OCI-LY7 (cell line): ENCODE measurements at regions not wholly inside any gene's neighbourhood (a gene's known extent, or its start where the extent isn't known, plus 50 kb on each side); places are given as distances from the start of the nearest gene placed in this dataset.

Experiments used
- BruUV-seq: library from RNA; stranded (reverse); fragments of 400-500 nt; replicated peaks from 2 replicates; lab custom pipeline; 2021; lab: Mats Ljungman, UMichigan
- CTCF ChIA-PET: fragments of 300-600 bp; sonication (Branson Sonifier 250); formaldehyde crosslinking; loops from one replicate; lab custom pipeline; 2022; ENCODE audit warnings: antibody characterized with exemption; ENCODE audit not compliant: unreplicated experiment; lab: Charles Lee
- POLR2A ChIA-PET: fragments of 300-600 bp; sonication (Branson Sonifier 250); formaldehyde crosslinking; loops from one replicate; lab custom pipeline; 2022; ENCODE audit warnings: antibody characterized with exemption; lab: Charles Lee
- DNase-seq: peaks from one replicate; pipeline ENCODE4 v3.0.0-alpha.2; 2015; ENCODE audit warnings: low spot score
- H2AFZ ChIP-seq: fragments of 200-600 bp; sonication (generic), shearing (Covaris generic); 2 replicates; pipeline ENCODE4 v1.6.1; 2014; ENCODE audit warnings: mild to moderate bottlenecking, antibody characterized with exemption, low read length, moderate library complexity
- H3K27ac ChIP-seq: fragments of 200-600 bp; sonication (generic); 2 replicates; pipeline ENCODE4 v1.5.1; 2014; ENCODE audit warnings: mixed run types, low read depth, mild to moderate bottlenecking, moderate library complexity, low read length, inconsistent platforms; ENCODE audit not compliant: poor library complexity, severe bottlenecking
- H3K36me3 ChIP-seq: fragments of 200-600 bp; sonication (generic); 2 replicates; pipeline ENCODE4 v1.6.1; 2014; ENCODE audit warnings: mild to moderate bottlenecking, antibody characterized with exemption, low read length, moderate library complexity, mixed read lengths; ENCODE audit not compliant: insufficient read depth
- H3K4me1 ChIP-seq: fragments of 200-600 bp; sonication (generic); 2 replicates; pipeline ENCODE4 v1.5.1; 2014; ENCODE audit warnings: mild to moderate bottlenecking, low read length; ENCODE audit not compliant: insufficient read depth, poor library complexity, severe bottlenecking
- H3K4me2 ChIP-seq: fragments of 200-600 bp; sonication (generic); 2 replicates; pipeline ENCODE4 v1.6.1; 2014; ENCODE audit warnings: mild to moderate bottlenecking, low read length
- H3K4me3 ChIP-seq: fragments of 200-600 bp; sonication (generic); 2 replicates; pipeline ENCODE4 v1.5.1; 2014; ENCODE audit warnings: mild to moderate bottlenecking, low read depth, low read length; ENCODE audit not compliant: poor library complexity, severe bottlenecking
- H3K79me2 ChIP-seq: fragments of 200-600 bp; sonication (generic); 2 replicates; pipeline ENCODE4 v1.6.1; 2016; ENCODE audit warnings: low read depth, mild to moderate bottlenecking, low read length, moderate library complexity, mixed read lengths; ENCODE audit not compliant: insufficient read depth
- H3K9me2 ChIP-seq: fragments of 200-600 bp; sonication (generic); 2 replicates; pipeline ENCODE4 v1.6.1; 2016; ENCODE audit warnings: mild to moderate bottlenecking, low read length, mixed read lengths; ENCODE audit not compliant: insufficient read depth
- H3K9me3 ChIP-seq: fragments of 200-600 bp; sonication (generic); 2 replicates; pipeline ENCODE4 v1.6.1; 2014; ENCODE audit warnings: mild to moderate bottlenecking, mixed run types, low read length, mixed read lengths
- H4K20me1 ChIP-seq: fragments of 200-600 bp; sonication (generic); 2 replicates; pipeline ENCODE4 v1.6.1; 2014; ENCODE audit warnings: mild to moderate bottlenecking, antibody characterized with exemption, low read length, moderate library complexity, mixed read lengths; ENCODE audit not compliant: insufficient read depth
- EZH2phosphoT487 ChIP-seq: fragments of 200-600 bp; sonication (generic); IDR thresholded peaks from 2 replicates; pipeline ENCODE4 v1.6.1; 2018; ENCODE audit warnings: low read depth, borderline replicate concordance, mild to moderate bottlenecking, mixed run types, antibody characterized with exemption, low read length, moderate library complexity, mixed read lengths
- intact Hi-C: fragments of 100-400 bp; cut with micrococcal nuclease; formaldehyde crosslinking; loops from one replicate; pipeline ENCODE4 v1.10.0; 2022; ENCODE audit not compliant: unreplicated experiment
- TF ChIP-seq, protein P1 (sequence below): fragments of 200-600 bp; sonication (generic); conservative IDR thresholded peaks from 2 replicates; pipeline ENCODE4 v1.5.1; 2014; ENCODE audit warnings: mild to moderate bottlenecking, antibody characterized with exemption, low read length, moderate library complexity, mixed read lengths

DNA sequence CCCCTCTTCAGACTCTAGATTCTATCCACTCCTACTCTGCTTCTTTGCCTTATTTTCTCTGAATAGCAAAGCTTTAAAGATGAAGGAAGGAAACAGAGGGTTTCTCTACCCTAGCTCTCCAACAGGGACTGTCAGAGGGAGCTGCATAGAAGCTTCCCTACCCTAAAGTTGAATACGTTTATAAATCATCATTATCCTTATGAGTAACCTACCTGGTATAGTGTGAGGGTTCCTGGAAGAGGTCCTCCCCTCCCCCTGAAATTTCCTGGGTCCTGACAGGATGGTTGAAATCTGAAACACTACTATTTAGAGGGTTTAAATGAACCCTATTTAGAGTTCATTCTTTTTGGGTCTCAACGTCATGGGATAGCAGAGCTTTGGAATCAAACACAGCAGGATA, 187.0 kb upstream of the RBPJ start:
- intact Hi-C loops = no loop called here

DNA sequence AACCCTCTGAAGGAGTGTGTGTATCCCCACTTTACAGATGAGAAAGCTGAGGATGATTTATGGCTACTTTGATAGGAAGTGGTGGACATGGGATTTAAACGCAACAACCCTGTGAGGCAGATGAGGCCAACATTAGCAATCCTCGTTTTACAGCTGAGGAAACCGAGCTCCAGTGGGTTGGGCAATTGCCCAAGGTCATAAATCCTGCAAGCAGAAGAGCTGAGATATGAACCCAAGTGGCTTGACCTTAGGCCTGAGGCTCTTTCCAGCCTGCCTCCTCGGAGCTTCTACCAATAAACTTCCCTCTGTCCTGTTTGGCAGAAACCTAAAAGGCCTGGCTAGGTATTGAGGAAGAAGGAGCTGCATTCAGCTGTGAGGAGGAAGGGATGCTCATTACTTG, 185.5 kb upstream of the RBPJ start:
- TF ChIP-seq, protein P1, sequence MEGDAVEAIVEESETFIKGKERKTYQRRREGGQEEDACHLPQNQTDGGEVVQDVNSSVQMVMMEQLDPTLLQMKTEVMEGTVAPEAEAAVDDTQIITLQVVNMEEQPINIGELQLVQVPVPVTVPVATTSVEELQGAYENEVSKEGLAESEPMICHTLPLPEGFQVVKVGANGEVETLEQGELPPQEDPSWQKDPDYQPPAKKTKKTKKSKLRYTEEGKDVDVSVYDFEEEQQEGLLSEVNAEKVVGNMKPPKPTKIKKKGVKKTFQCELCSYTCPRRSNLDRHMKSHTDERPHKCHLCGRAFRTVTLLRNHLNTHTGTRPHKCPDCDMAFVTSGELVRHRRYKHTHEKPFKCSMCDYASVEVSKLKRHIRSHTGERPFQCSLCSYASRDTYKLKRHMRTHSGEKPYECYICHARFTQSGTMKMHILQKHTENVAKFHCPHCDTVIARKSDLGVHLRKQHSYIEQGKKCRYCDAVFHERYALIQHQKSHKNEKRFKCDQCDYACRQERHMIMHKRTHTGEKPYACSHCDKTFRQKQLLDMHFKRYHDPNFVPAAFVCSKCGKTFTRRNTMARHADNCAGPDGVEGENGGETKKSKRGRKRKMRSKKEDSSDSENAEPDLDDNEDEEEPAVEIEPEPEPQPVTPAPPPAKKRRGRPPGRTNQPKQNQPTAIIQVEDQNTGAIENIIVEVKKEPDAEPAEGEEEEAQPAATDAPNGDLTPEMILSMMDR = no peak
- no peak for TF ChIP-seq EZH2phosphoT487
- Histone ChIP-seq H3K27ac (no peak overlapping the region), H3K79me2 (no peaks in the 10 kb centered on the region), H3K9me2 (no peaks in the 10 kb centered on the region), H4K20me1 (no peaks in the 10 kb centered on the region), H3K4me2 (no peak overlapping the region), H2AFZ (no peak overlapping the region), H3K36me3 (no peaks in the 10 kb centered on the region), H3K4me1 (no peaks in the 10 kb centered on the region), H3K9me3 (no peaks in the 10 kb centered on the region), H3K4me3 (no peak overlapping the region)
- intact Hi-C loops = no loop called here
- ChIA-PET POLR2A (no interaction called here), CTCF (no interaction called here)
- BruUV-seq = no TSS peak
- DNase-seq = no peak

More for the DNA sequence above, 187.0 kb upstream of the RBPJ start:
- no peaks in the 10 kb centered on the region for H3K9me3 ChIP-seq
- no peaks in the 10 kb centered on the region for H3K4me1 ChIP-seq
- no peak overlapping the region for H3K4me3 ChIP-seq
- TF ChIP-seq, protein P1 = no peak
- no peak for TF ChIP-seq EZH2phosphoT487
- no peaks in the 10 kb centered on the region for H3K79me2 ChIP-seq
- no peak for DNase-seq
- BruUV-seq = no TSS peak
- ChIA-PET POLR2A (interaction anchor here (0.6 kb wide), 2 partner anchors 121 to 1485 kb away, joined by 3 to 5 read pairs; no protein-coding TSS in a partner anchor), CTCF (no interaction called here)
- no peaks in the 10 kb centered on the region for H3K9me2 ChIP-seq
- H4K20me1 ChIP-seq = no peaks in the 10 kb centered on the region
- no peak overlapping the region for H3K27ac ChIP-seq
- H2AFZ ChIP-seq = no peak overlapping the region
- no peak overlapping the region for H3K4me2 ChIP-seq
- no peaks in the 10 kb centered on the region for H3K36me3 ChIP-seq

DNA sequence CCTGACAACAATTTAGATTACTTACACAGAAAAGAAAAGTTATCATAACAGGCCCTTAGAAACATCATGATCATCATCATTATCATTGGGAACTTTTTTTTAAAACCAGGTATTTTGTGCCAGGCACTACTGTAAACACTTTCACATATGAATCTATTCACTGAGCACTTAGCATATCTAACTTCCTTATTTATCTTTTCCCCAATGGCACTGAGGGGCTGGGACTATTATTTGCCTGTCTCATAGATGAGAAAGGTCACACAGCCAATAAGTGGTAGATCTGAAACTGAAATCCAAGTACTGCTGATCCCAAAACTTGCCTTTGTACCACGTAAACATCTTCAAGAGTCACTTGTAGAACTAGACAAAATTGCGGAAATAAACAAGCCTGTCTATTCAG, 184.2 kb upstream of the RBPJ start:
- Histone ChIP-seq H3K79me2 (no peaks in the 10 kb centered on the region), H3K27ac (no peak overlapping the region), H3K9me3 (no peaks in the 10 kb centered on the region), H4K20me1 (no peaks in the 10 kb centered on the region), H3K4me2 (no peak overlapping the region), H3K9me2 (no peaks in the 10 kb centered on the region), H3K4me1 (no peaks in the 10 kb centered on the region), H3K4me3 (no peak overlapping the region), H3K36me3 (no peaks in the 10 kb centered on the region), H2AFZ (no peak overlapping the region)
- no TSS peak for BruUV-seq
- DNase-seq = no peak
- CTCF ChIA-PET = no interaction called here
- POLR2A ChIA-PET = no interaction called here
- intact Hi-C loops = no loop called here
- TF ChIP-seq, protein P1 = no peak
- no peak for TF ChIP-seq EZH2phosphoT487
